HG02943 (cell line): ENCODE measurements at regions not wholly inside any gene's neighbourhood (a gene's known extent, or its start where the extent isn't known, plus 50 kb on each side); places are given as distances from the start of the nearest gene placed in this dataset.

ENCODE experiments used
- ATAC-seq: cut with Tn5 transposase; IDR thresholded peaks from one replicate; pipeline ENCODE4 v1.9.1; 2021; ENCODE audit warnings: mild to moderate bottlenecking, low read depth, moderate library complexity; ENCODE audit not compliant: unreplicated experiment

DNA sequence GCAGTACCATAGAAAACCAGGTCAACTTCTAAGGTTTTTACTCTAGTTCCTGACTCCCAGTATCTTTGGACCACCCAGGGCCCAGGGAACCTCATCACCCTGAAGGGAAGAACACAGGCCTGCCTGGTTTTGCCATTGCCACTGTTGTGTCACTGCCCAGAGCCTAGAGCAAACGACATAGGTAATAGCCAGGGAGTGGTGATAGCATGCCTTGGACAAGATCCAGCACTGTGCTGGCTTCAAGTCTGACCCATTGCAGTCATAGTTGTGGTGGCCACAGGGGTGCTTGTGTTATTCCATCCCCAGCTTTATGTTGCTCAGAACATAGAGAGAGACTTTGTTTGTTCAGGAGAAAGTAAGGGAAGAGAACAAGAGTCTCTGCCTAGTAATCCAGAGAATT lies 2310.2 kb downstream of the LRRC4C start:
- ATAC-seq = no peak

DNA sequence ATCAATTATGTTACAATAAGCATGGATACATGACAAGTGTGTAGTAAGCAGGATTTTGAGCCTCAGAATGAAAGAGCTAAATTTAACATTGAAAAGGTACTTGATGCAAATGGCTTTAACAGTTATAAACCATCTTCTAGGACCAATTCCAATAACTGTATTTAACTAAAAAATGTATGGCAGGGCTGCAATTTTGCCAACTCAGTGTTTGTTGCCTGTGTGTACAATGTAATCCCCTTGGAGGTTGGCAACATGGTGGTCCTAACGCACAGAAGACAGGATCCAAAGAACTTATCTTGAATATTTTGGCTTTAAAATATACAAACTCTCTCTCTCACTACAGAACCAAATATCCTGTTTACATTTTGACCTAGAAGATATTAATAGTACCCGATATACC lies 2314.1 kb downstream of the LRRC4C start:
- ATAC-seq = no peak

DNA sequence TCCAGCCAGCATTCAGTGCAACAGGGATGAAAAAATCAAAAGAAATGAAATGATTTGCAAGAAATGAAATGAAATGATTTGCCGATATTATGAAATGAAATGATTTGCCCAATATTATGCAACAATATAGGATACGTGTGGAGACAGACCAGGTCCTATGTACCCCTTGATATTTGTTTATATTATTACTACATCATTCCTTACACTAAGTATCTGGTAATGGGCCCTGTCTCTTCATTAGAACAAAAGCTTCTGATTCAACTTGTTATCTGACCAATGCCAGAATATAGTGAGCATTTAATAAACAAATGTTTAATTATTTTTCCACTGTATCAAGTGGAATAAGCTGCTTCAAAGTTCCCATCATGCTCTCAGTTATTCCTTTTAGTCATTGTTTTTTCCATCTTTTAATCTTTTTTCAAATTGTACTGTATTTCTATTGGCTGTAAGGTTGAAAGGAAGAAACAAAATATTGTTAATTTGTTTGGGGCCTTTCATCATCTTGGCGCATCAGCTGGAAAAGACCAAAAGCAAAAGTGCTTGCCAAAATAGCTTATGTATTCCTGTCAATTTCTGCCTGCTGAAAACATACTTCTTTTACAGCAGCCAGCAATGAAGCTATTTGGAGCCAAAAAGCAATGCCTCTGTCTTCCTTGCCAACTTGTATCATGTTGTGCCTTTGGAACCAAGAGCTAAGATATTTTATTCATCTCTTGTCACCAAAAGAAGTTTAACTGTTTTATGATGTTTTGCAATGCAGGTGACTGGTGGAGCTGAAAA lies 2314.9 kb downstream of the LRRC4C start:
- no peak for ATAC-seq

GRCh38 chr11:39139581-39139980 lies 2319.9 kb downstream of the LRRC4C start:
- ATAC-seq = no peak

- ATAC-seq = no peak
Observed at GRCh38 chr11:39120890-39121289, 2338.6 kb downstream of the LRRC4C start.

GRCh38 chr11:39113606-39114005 lies 2345.8 kb downstream of the LRRC4C start:
- ATAC-seq = no peak

- no peak for ATAC-seq
Observed at GRCh38 chr11:39102236-39102635, 2357.2 kb downstream of the LRRC4C start.

GRCh38 chr11:39078465-39078864 lies 2381.0 kb downstream of the LRRC4C start:
- ATAC-seq = no peak

- no peak for ATAC-seq
Observed at GRCh38 chr11:39037611-39038010, 2421.8 kb downstream of the LRRC4C start.

DNA sequence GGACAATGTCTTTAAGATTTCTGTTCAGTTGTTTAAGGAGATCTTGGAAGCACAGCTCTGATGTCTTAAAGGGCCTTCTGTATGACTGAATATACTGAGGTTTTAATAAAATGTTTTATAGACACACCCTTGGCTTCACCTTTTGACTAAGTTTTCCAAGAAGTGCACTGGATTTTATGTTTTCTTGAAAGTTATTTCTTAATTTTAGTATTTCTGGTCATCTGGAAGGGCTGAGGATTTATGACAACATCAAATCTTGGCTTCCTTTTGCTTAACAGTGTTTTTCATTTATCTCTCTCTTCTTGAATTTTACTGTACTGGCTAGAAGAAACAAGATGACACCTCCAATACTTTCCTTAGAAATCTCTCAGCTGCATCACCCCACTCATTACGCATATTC lies 2423.4 kb downstream of the LRRC4C start:
- no peak for ATAC-seq

GRCh38 chr11:39021539-39021938 lies 2423.5 kb upstream of the RAG2 start:
- ATAC-seq = no peak

DNA sequence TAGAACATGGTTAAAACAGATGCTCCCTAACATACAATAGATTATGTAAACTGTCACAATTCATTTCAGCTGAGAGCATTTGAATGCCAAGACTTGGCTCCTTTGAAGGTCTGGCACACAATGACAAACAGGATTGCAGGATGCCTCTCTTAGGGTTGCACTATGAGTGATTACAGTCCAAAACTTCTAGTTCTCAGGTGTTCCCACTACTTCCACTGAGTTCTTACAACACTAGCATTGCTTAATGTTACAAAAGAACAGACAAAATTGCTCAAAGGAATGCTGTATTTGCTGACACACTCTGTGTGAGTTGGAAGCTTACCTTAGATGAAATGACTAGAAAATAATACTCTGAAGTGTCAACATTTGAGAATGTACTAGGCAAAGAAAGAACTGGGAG lies 2413.8 kb upstream of the RAG2 start:
- no peak for ATAC-seq

GRCh38 chr11:38990841-38991240 lies 2392.8 kb upstream of the RAG2 start:
- ATAC-seq = no peak

- ATAC-seq = no peak
Observed at GRCh38 chr11:38990139-38990538, 2392.1 kb upstream of the RAG2 start.

- ATAC-seq = no peak
Observed at GRCh38 chr11:38988908-38989307, 2390.9 kb upstream of the RAG2 start.

DNA sequence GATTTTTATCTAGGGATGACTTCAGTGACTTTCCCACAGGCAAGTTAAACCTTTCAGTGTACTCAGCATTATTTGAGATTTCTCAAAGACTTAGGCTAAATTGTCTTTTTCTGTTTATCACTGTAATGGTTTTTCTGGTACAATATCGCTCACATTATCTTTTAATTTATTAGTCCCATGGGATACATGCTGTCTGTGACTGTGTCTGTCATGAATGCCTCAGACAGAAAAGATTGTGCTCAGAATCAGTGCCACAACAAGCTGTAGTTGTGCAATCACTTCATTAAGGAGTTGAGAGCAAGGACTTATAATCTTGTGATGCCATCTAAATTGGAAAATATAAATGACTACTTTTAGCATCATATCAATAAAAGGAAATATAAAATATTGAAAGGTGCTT lies 2374.2 kb upstream of the RAG2 start:
- ATAC-seq = no peak

DNA sequence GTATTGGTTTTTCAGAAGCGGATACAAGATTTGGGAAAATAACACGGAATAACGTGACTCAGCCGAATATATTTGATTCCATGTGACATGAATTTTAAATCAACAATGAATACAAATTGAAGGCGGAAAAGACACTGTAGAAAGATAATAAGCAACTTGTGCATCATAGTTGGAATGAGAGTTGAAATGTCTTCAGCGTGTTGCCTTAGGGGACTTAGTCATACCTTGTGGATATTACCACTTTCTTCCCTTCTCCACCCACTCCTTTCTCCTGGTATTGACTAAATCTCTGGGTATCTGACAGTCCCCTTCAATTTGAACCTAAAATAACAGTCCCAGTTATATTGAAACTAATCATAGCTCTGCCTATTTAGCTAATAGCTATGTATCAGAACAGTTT lies 2373.1 kb upstream of the RAG2 start:
- no peak for ATAC-seq

- no peak for ATAC-seq
Observed at GRCh38 chr11:38968951-38969350, 2370.9 kb upstream of the RAG2 start.

DNA sequence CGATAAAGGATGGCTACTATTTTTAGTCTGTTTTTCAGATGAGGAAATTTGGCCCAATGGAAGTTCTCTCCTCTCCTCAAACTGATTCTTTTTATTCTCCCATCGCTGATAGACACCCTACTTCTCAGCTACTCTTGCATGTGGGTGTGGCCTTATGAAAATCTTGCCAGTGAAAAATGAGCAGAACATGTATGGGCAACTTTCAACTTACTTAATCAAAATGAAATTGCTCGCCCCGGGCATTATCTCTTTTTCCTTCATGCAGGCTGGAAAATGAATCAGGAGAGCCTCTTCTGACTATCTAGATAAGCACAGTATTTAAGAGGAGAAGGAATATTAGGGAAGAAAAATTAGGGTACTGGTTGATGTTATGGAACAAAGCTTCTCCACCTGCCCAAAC lies 2354.7 kb upstream of the RAG2 start:
- no peak for ATAC-seq

DNA sequence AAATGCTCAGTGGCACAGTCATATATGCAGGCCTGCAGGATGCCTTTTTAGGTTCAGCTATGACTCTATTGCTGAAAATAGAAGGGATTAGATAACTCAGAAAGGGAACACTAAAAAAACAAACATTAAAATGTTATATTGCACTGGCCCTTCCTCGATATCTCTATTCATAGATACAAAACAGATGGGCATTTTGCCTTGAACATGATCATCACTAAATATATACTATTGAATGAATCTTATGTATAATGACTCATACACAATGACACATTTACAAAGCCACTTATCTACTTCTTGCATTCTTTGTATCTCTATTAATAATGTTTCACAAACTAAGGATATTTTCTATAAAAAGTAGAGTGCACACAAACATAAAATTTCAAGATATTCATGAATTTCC lies 2352.8 kb upstream of the RAG2 start:
- ATAC-seq = no peak

DNA sequence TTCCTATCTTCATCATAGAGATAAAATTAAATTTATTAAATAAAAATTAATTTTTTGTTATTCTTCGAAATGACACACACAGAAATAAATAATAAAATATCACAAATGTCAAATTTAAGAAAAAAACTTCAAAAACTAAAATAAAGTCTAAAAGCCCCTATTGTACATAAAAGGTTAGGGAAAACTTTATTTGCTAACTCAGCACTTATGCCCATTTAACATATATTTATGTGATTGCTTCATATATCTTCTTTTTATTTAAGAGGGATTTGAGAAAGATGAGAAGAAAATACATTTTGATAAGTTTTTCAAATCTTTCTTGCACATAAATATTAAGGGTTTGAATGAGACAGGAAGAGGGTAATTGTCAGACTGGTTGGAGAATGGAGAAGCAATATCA lies 2350.4 kb upstream of the RAG2 start:
- ATAC-seq = no peak

DNA sequence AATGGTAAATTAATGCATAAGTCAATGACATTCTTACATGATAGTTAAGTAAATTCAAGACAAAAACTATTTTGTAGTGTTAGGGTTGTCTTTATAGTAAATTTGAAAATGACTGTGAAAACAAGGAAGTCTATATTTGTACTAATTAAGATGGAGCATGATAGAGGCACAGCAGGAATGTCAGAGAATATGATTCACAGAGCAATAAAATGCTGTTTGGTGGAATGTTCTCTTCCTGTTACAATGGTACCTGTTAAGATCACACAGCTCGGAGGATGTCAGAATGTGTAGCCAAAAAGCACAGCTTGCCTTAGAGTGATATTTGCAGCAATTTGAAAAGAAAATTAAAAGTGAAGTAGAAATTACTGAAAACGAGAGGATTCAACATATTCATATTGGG lies 2339.7 kb upstream of the RAG2 start:
- no peak for ATAC-seq

DNA sequence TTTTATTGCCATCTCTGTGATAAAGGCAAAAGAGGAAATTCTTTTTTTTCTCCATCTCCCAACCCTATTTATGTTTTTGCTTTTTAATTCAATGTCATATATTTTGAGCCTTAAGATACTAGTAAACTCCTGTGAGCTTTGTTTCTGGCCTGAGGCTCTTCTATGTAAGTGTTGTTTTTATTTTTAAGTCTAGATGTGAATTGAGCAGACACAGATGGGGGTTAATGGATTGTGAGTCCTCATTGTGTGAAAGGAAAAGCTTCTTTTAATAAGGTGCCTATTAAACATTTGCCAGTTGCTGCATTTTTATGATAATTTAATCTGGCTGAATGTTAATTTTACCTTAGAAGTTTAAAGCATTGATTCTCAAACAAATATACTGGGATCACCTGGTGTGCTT lies 2337.9 kb upstream of the RAG2 start:
- no peak for ATAC-seq
